IMR-90 (cell line): ENCODE measurements at regions not wholly inside any gene's neighbourhood (a gene's known extent, or its start where the extent isn't known, plus 50 kb on each side); places are given as distances from the start of the nearest gene placed in this dataset.

Experiments used
- ATAC-seq: fragments of 200-7000 bp; cut with Tn5 transposase; 2 replicates; pipeline ENCODE4 v1.9.1; 2020; ENCODE audit warnings: low read depth, mild to moderate bottlenecking, moderate library complexity
- BruUV-seq: library from RNA; stranded (reverse); fragments of 400-500 nt; replicated peaks from 2 replicates; lab custom pipeline; 2021; lab: Mats Ljungman, UMichigan
- CTCF ChIA-PET: fragments of 300-600 bp; formaldehyde crosslinking; extraction: SDS; loops from one replicate; lab custom pipeline; 2021; ENCODE audit warnings: antibody characterized with exemption; lab: Yijun Ruan, JAX
- POLR2A ChIA-PET: fragments of 300-600 bp; sonication (Branson Sonifier 250); formaldehyde crosslinking; loops from one replicate; lab custom pipeline; 2022; ENCODE audit warnings: antibody characterized with exemption; ENCODE audit not compliant: unreplicated experiment; lab: Charles Lee
- DNase-seq: peaks from one replicate; pipeline ENCODE4 v3.0.0; 2013
- H2AFZ ChIP-seq: replicated peaks from 2 replicates; pipeline ENCODE3; 2013; ENCODE audit warnings: low read length, mild to moderate bottlenecking; ENCODE audit not compliant: poor library complexity
- H2AK5ac ChIP-seq: 2 replicates; pipeline ENCODE4 v1.6.1; 2013; ENCODE audit warnings: low read depth, low read length, inconsistent platforms
- H2AK9ac ChIP-seq: replicated peaks from 2 replicates; pipeline ENCODE3; 2013; ENCODE audit warnings: mild to moderate bottlenecking, low read depth, low read length, moderate library complexity; ENCODE audit not compliant: poor library complexity
- H2BK120ac ChIP-seq: 2 replicates; pipeline ENCODE4 v1.6.1; 2013; ENCODE audit warnings: low read depth, low read length, inconsistent platforms
- H2BK15ac ChIP-seq: 3 replicates; pipeline ENCODE4 v1.6.1; 2013; ENCODE audit warnings: low read depth, low read length, inconsistent platforms
- H2BK20ac ChIP-seq: 2 replicates; pipeline ENCODE4 v1.6.1; 2013; ENCODE audit warnings: low read depth, mild to moderate bottlenecking, inconsistent platforms, low read length, moderate library complexity
- H2BK5ac ChIP-seq: 2 replicates; pipeline ENCODE4 v1.6.1; 2013; ENCODE audit warnings: mild to moderate bottlenecking, low read depth, low read length, inconsistent platforms; ENCODE audit not compliant: poor library complexity, severe bottlenecking
- H3K14ac ChIP-seq: replicated peaks from 2 replicates; pipeline ENCODE4 v1.6.1; 2013; ENCODE audit warnings: low read depth, low read length, inconsistent platforms
- H3K18ac ChIP-seq: 2 replicates; pipeline ENCODE4 v1.6.1; 2013; ENCODE audit warnings: low read depth, low read length, control low read depth
- H3K23ac ChIP-seq: 2 replicates; pipeline ENCODE4 v1.6.1; 2013; ENCODE audit warnings: low read depth, low read length, inconsistent platforms
- H3K27ac ChIP-seq: 2 replicates; pipeline ENCODE4 v1.5.1; 2013; ENCODE audit warnings: mild to moderate bottlenecking, control low read depth, low read length; ENCODE audit not compliant: insufficient read depth
- H3K27me3 ChIP-seq: 2 replicates; pipeline ENCODE4 v1.6.1; 2013; ENCODE audit warnings: low read length; ENCODE audit not compliant: control insufficient read depth, insufficient read depth
- H3K36me3 ChIP-seq: 2 replicates; pipeline ENCODE4 v1.6.1; 2013; ENCODE audit warnings: low read length, mixed read lengths; ENCODE audit not compliant: control insufficient read depth, insufficient read depth
- H3K4ac ChIP-seq: 2 replicates; pipeline ENCODE4 v1.6.1; 2013; ENCODE audit warnings: low read depth, low read length, inconsistent platforms
- H3K4me1 ChIP-seq: 2 replicates; pipeline ENCODE4 v1.6.1; 2013; ENCODE audit warnings: low read length, mixed read lengths; ENCODE audit not compliant: control insufficient read depth, insufficient read depth
- H3K4me2 ChIP-seq: 2 replicates; pipeline ENCODE4 v1.6.1; 2013; ENCODE audit warnings: low read depth, mild to moderate bottlenecking, control low read depth, low read length, moderate library complexity
- H3K4me3 ChIP-seq: 2 replicates; pipeline ENCODE4 v1.5.1; 2013; ENCODE audit warnings: low read depth, mild to moderate bottlenecking, control low read depth, low read length, moderate library complexity; ENCODE audit not compliant: insufficient read depth
- H3K56ac ChIP-seq: 2 replicates; pipeline ENCODE4 v1.6.1; 2013; ENCODE audit warnings: low read length, inconsistent platforms; ENCODE audit not compliant: insufficient read depth; ENCODE audit errors: extremely low read depth
- H3K79me1 ChIP-seq, 2 experiments: 2 replicates each; pipeline ENCODE4 v1.6.1; 2013; ENCODE audit warnings: low read length in 2 of 2, inconsistent platforms in 1 of 2, low read depth in 1 of 2
- H3K9ac ChIP-seq: 2 replicates; pipeline ENCODE4 v1.6.1; 2013; ENCODE audit warnings: low read depth, low read length, control low read depth
- H3K9me1 ChIP-seq: 2 replicates; pipeline ENCODE4 v1.6.1; 2013; ENCODE audit warnings: low read length, inconsistent platforms; ENCODE audit not compliant: insufficient read depth
- H3K9me3 ChIP-seq: 2 replicates; pipeline ENCODE4 v1.6.1; 2013; ENCODE audit warnings: low read length; ENCODE audit not compliant: control insufficient read depth, insufficient read depth
- H4K20me1 ChIP-seq: 2 replicates; pipeline ENCODE4 v1.6.1; 2013; ENCODE audit warnings: low read length, inconsistent platforms; ENCODE audit not compliant: insufficient read depth
- H4K5ac ChIP-seq: 2 replicates; pipeline ENCODE4 v1.6.1; 2013; ENCODE audit warnings: mild to moderate bottlenecking, low read depth, low read length, control low read depth
- H4K8ac ChIP-seq, 2 experiments: 2 replicates each; pipeline ENCODE4 v1.6.1; 2013; ENCODE audit warnings: low read depth in 2 of 2, low read length in 2 of 2, control low read depth in 1 of 2, inconsistent platforms in 1 of 2
- H4K91ac ChIP-seq: 2 replicates; pipeline ENCODE4 v1.6.1; 2013; ENCODE audit warnings: low read depth, low read length, inconsistent platforms; ENCODE audit not compliant: insufficient read depth
- BHLHE40 ChIP-seq: fragments of 150-350 bp; IDR thresholded peaks from 2 replicates; pipeline ENCODE4 v1.6.1; 2016; ENCODE audit warnings: mild to moderate bottlenecking, low read depth, low read length
- RCOR1 ChIP-seq: IDR thresholded peaks from 2 replicates; pipeline ENCODE4 v1.6.1; 2012; ENCODE audit warnings: mild to moderate bottlenecking, low read length, improper control_type of control experiment; ENCODE audit not compliant: insufficient replicate concordance
- WGBS, 2 experiments: methylation state at CpG; one replicate each; pipeline versions ENCODE4 v1.1.5 to v1.1.7; 2013; ENCODE audit warnings: missing lambda C conversion rate in 2 of 2; ENCODE audit not compliant: insufficient read length in 1 of 2; ENCODE audit errors: extremely low coverage in 2 of 2; 5-methylcytosine and 5-hydroxymethylcytosine counted together
- dilution Hi-C: fragments of 300-500 bp; cut with HindIII; formaldehyde crosslinking; loops from one replicate; pipeline ENCODE4 v1.14.3; 2018; ENCODE audit warnings: low sequenced_read_pairs; ENCODE audit not compliant: unreplicated experiment
- in situ Hi-C: fragments of 300-500 bp; cut with MboI; formaldehyde crosslinking; loops from 3 replicates; pipeline ENCODE4 v1.14.3; 2019; ENCODE audit warnings: low sequenced_read_pairs, inconsistent platforms, mixed read lengths
- intact Hi-C: fragments of 100-400 bp; cut with micrococcal nuclease; formaldehyde crosslinking; loops from 2 replicates; pipeline ENCODE4 v1.10.0; 2022

GRCh38 chr12:46942579-46942978 is 116.8 kb upstream of the SLC38A4 start:
- Histone ChIP-seq H3K4me3 (no peak overlapping the region), H3K36me3 (no peaks in the 10 kb centered on the region), H2BK120ac (peak overlapping the region; percentile 63; the same call in 1 of the 2 replicates), H2BK5ac (peak overlapping the region; percentile 65), H4K8ac (0 out of 4 replicates have a peak overlapping the region, but pooled peaks have one; percentile 6 to 23), H3K9me3 (no peaks in the 10 kb centered on the region), H3K18ac (no peak overlapping the region), H3K9me1 (peaks cover 16% of the 10 kb centered on the region), H3K27ac (peak overlapping the region; percentile 26; the same call in 1 of the 2 replicates), H2AK9ac (no peak overlapping the region), H3K79me1 (no peaks in the 10 kb centered on the region), H3K27me3 (no peaks in the 10 kb centered on the region), H3K4me1 (peaks cover 11% of the 10 kb centered on the region), H3K23ac (0 out of 2 replicates have a peak overlapping the region, but pooled peaks have one; percentile 40), H3K4ac (peak overlapping the region; percentile 53; the same call in 1 of the 2 replicates), H2BK15ac (peak overlapping the region; percentile 31; the same call in 1 of the 3 replicates), H4K91ac (peak overlapping the region; percentile 13; the same call in 1 of the 2 replicates), H3K56ac (no peak overlapping the region), H2AFZ (no peak overlapping the region), H4K20me1 (no peaks in the 10 kb centered on the region), H2AK5ac (no peak overlapping the region), H3K4me2 (no peak overlapping the region), H4K5ac (no peak overlapping the region), H2BK20ac (peak overlapping the region; percentile 28; the same call in 1 of the 2 replicates), H3K9ac (no peak overlapping the region), H3K14ac (0 out of 2 replicates have a peak overlapping the region, but pooled peaks have one; percentile 18)
- intact Hi-C loops (no loop called here), dilution Hi-C loops (no loop called here), in situ Hi-C loops (loop anchor here (25.0 kb wide), 1 partner anchor 255 kb away; no protein-coding TSS in a partner anchor)
- TF ChIP-seq BHLHE40 (0 out of 2 replicates have a peak, but pooled peaks have one; percentile 29), RCOR1 (no peak)
- ChIA-PET CTCF (interaction anchor here (0.6 to 4.3 kb wide), 4 partner anchors 8 to 79 kb away, joined by 3 to 23 read pairs (median 10); no protein-coding TSS in a partner anchor), POLR2A (no interaction called here)
- peak; percentile 28; the same call in 1 of the 2 replicates for ATAC-seq
- 100% methylated on average over 1 of the region's 2 CpGs; no CpG with 5 or more reads in 1 of the 2 experiments for WGBS, 2 experiments
- no TSS peak for BruUV-seq
- peak; percentile 79 for DNase-seq
